Kidney (tissue), 13 donors: ENCODE measurements at regions not wholly inside any gene's neighbourhood (a gene's known extent, or its start where the extent isn't known, plus 50 kb on each side); places are given as distances from the start of the nearest gene placed in this dataset.
A peak's percentile ranks its signal among the peaks of the same experiment; 100 is the strongest.

Source experiments
- DNase-seq, 5 donors: peaks; one replicate each; pipeline ENCODE4 v3.0.0-alpha.2; 2013 to 2020
- FAIRE-seq: peaks from 2 replicates; lab custom pipeline; 2012; peaks lifted over from hg19 to GRCh38; lab: Jason Lieb, UNC
- H3K27ac ChIP-seq, 2 donors: one replicate each; pipeline ENCODE4 v1.7.0; 2013; ENCODE audit warnings: low read depth in 2 of 2, low read length in 2 of 2, inconsistent platforms in 1 of 2
- H3K27me3 ChIP-seq: one replicate; pipeline ENCODE4 v1.7.1; 2013; ENCODE audit warnings: low read length, inconsistent platforms; ENCODE audit not compliant: control insufficient read depth, insufficient read depth
- H3K36me3 ChIP-seq, 3 donors: one replicate each; pipeline versions ENCODE4 v1.7.0 to v1.7.1; 2013; ENCODE audit warnings: low read length in 3 of 3, control low read depth in 1 of 3, inconsistent platforms in 1 of 3; ENCODE audit not compliant: insufficient read depth in 3 of 3, control insufficient read depth in 2 of 3
- H3K4me1 ChIP-seq, 3 donors: one replicate each; pipeline versions ENCODE4 v1.7.0 to v1.7.1; 2013; ENCODE audit warnings: low read length in 3 of 3, inconsistent platforms in 1 of 3, low read depth in 1 of 3; ENCODE audit not compliant: control insufficient read depth in 2 of 3, insufficient read depth in 2 of 3
- H3K4me3 ChIP-seq, 3 donors: one replicate each; pipeline versions ENCODE4 v1.7.0 to v1.8.1; 2013; ENCODE audit warnings: low read length in 3 of 3, control low read depth in 1 of 3, inconsistent platforms in 1 of 3
- H3K9ac ChIP-seq, 3 donors: one replicate each; pipeline versions ENCODE4 v1.7.0 to v1.7.1; 2013; ENCODE audit warnings: low read length in 3 of 3, control low read depth in 1 of 3, inconsistent platforms in 1 of 3
- H3K9me3 ChIP-seq, 3 donors: one replicate each; pipeline versions ENCODE4 v1.7.0 to v1.7.1; 2013; ENCODE audit warnings: low read length in 3 of 3, control low read depth in 1 of 3, inconsistent platforms in 1 of 3; ENCODE audit not compliant: control insufficient read depth in 2 of 3, insufficient read depth in 1 of 3
- intact Hi-C: fragments of 100-400 bp; cut with DNase I; formaldehyde crosslinking; loops from one replicate; pipeline ENCODE4 v1.11.1; 2022
- TF ChIP-seq, protein P1 (sequence below): IDR thresholded peaks from 3 replicates; pipeline ENCODE4 v1.5.1; 2012; ENCODE audit warnings: mild to moderate bottlenecking, moderate library complexity, borderline replicate concordance; ENCODE audit not compliant: insufficient read depth; ENCODE audit errors: extremely low read depth
- donor health status: control.
- donor health status: control.
- donor health status: control.
- donor health status: control.
- donor health status: control.
- donor health status: DM: yes; HTN: yes; CAD: no.
- donor health status: Normal renal cell carcinoma (clear cell type).

DNA sequence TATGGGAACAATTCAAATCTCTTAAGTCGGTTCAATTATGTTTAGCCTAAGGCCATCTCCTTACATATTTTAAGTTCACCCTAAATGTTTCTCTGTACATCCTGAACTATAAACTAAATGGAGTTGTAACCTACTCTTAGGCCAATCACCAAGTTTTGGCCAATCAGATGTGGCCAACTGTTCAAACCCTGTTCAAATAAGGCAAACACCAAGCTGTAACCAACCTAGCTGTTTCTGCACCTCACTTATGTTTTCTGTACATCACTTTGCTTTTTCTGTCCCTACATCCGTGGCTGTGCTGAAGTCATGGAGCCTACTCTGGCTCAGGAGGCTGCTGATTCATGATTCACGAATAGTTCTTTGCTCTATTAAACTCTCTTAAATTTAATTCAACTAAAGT, 165.3 kb downstream of the GASK1B start:
- Histone ChIP-seq H3K27ac (no peak overlapping the region), H3K4me3 (no peak overlapping the region), H3K9me3 (no peaks in the 10 kb centered on the region), H3K9ac (no peak overlapping the region), H3K27me3 (no peaks in the 10 kb centered on the region), H3K36me3 (no peaks in the 10 kb centered on the region), H3K4me1 (peaks cover 0 to 6% (median 4%) of the 10 kb centered on the region in 3 donors)
- TF ChIP-seq, protein P1, sequence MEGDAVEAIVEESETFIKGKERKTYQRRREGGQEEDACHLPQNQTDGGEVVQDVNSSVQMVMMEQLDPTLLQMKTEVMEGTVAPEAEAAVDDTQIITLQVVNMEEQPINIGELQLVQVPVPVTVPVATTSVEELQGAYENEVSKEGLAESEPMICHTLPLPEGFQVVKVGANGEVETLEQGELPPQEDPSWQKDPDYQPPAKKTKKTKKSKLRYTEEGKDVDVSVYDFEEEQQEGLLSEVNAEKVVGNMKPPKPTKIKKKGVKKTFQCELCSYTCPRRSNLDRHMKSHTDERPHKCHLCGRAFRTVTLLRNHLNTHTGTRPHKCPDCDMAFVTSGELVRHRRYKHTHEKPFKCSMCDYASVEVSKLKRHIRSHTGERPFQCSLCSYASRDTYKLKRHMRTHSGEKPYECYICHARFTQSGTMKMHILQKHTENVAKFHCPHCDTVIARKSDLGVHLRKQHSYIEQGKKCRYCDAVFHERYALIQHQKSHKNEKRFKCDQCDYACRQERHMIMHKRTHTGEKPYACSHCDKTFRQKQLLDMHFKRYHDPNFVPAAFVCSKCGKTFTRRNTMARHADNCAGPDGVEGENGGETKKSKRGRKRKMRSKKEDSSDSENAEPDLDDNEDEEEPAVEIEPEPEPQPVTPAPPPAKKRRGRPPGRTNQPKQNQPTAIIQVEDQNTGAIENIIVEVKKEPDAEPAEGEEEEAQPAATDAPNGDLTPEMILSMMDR = no peak
- DNase-seq = no peak
- intact Hi-C loops = no loop called here
- FAIRE-seq = no peak

DNA sequence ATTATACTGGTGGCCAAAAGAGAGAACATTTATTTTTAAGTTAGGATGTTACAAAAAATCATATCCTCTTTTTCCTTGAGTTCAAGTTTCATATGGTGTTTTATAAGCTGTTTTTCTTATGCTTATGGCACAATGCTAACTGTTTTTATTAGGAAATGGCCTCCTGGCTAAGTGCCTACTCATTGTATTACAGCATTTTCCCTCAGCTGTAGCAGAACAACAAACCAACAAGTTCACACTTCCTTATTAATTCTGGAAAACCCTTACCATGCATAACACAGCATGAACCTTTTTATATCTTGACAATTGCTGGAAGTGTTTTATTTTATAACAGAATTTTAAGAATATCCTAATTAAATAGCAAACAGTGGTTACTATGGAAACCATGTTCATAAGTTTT, 165.8 kb downstream of the GASK1B start:
- TF ChIP-seq, protein P1 = no peak
- DNase-seq = peak in 1 of 5 donors; percentile 72
- no peak overlapping the region for H3K27ac ChIP-seq
- peaks cover 0 to 6% (median 4%) of the 10 kb centered on the region in 3 donors for H3K4me1 ChIP-seq
- H3K9ac ChIP-seq = no peak overlapping the region
- H3K36me3 ChIP-seq = no peaks in the 10 kb centered on the region
- no peaks in the 10 kb centered on the region for H3K9me3 ChIP-seq
- H3K4me3 ChIP-seq = no peak overlapping the region
- intact Hi-C loops = no loop called here
- FAIRE-seq = no peak
- no peaks in the 10 kb centered on the region for H3K27me3 ChIP-seq

DNA sequence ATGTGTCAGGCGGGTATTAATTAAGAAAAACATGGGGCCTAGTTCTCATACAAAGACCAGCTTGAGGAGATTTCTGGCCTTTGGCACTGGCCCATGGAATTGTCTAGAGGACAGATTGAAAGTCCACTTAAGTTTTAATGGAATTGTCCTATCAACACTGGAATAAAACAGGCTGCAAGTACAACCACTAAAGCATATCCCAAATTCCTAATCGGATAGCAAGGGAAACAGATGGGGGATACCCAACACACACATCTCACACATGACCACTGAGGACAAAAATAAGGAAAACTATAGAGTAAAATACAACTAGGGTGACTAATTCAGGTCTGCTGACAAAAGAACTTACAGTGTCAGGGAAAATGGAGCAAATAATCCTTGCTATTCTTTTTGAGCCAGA, 167.8 kb downstream of the GASK1B start:
- Histone ChIP-seq H3K9ac (no peak overlapping the region), H3K9me3 (no peaks in the 10 kb centered on the region), H3K27me3 (no peaks in the 10 kb centered on the region), H3K27ac (no peak overlapping the region), H3K4me3 (no peak overlapping the region), H3K36me3 (no peaks in the 10 kb centered on the region), H3K4me1 (peaks cover 0 to 6% (median 4%) of the 10 kb centered on the region in 3 donors)
- peak in 1 of 5 donors; percentile 32 for DNase-seq
- no peak for FAIRE-seq
- intact Hi-C loops = no loop called here
- TF ChIP-seq, protein P1 = no peak

DNA sequence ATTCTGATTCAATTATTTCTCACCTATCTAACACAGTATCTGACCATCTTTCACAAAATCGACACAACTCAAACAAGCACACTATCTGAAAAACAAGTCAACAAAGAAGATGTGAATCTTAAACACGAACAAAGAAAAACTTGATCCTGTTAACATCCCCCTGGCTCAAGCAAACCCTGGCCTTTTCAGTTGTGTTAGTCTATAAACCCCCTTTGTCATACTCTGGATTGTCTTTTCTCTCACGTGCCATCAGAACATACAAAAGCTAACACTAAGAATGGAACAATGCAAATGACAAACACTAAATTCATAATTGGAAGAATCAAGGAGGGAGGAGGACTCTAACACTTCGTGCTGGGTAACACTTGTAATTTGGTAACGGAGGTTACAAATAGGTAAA, 168.7 kb downstream of the GASK1B start:
- DNase-seq = no peak
- FAIRE-seq = no peak
- no peaks in the 10 kb centered on the region for H3K36me3 ChIP-seq
- intact Hi-C loops = no loop called here
- peaks cover 0 to 6% (median 4%) of the 10 kb centered on the region in 3 donors for H3K4me1 ChIP-seq
- no peak overlapping the region for H3K27ac ChIP-seq
- TF ChIP-seq, protein P1 = no peak
- H3K9ac ChIP-seq = no peak overlapping the region
- no peak overlapping the region for H3K4me3 ChIP-seq
- no peaks in the 10 kb centered on the region for H3K9me3 ChIP-seq
- H3K27me3 ChIP-seq = no peaks in the 10 kb centered on the region
